PFSK-1 (cell line): ENCODE measurements at regions not wholly inside any gene's neighbourhood (a gene's known extent, or its start where the extent isn't known, plus 50 kb on each side); places are given as distances from the start of the nearest gene placed in this dataset.

Experiments
- POLR2AphosphoS5 ChIP-seq: IDR thresholded peaks from 2 replicates; pipeline ENCODE4 v1.6.1; 2012; ENCODE audit warnings: low read depth, mild to moderate bottlenecking, control low read depth, low read length, moderate library complexity
- SIN3A ChIP-seq: IDR thresholded peaks from 2 replicates; pipeline ENCODE4 v1.6.1; 2012; ENCODE audit warnings: mild to moderate bottlenecking, low read length, moderate library complexity, borderline replicate concordance; ENCODE audit not compliant: insufficient read depth
- TAF1 ChIP-seq: IDR thresholded peaks from 2 replicates; pipeline ENCODE4 v1.6.1; 2012; ENCODE audit warnings: low read length, control low read depth, borderline replicate concordance; ENCODE audit not compliant: insufficient read depth

DNA sequence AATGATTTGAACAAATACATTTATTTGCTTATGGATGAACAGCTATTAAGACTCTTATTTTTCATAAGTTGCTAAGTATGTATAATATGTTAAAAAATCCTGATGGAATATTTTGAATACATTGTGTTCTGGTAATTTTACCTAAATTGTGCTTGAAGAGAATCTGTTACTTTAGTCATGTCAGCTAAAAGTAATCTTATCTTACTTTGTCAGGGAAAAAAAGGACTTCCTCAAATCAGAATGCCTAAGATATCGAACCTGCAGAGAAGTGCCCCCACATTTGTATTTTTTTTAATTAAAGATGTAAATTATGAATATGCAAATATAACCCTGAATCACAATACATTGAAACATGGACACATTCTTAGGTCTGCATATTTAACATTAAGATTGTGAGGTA, 1331.7 kb downstream of the MRPL39 start:
- TF ChIP-seq SIN3A (no peak), TAF1 (no peak), POLR2AphosphoS5 (no peak)
